MV-4-11 (cell line): ENCODE measurements at regions not wholly inside any gene's neighbourhood (a gene's known extent, or its start where the extent isn't known, plus 50 kb on each side); places are given as distances from the start of the nearest gene placed in this dataset.
A peak's percentile ranks its signal among the peaks of the same experiment; 100 is the strongest.

Experiments used
- DNase-seq: peaks from one replicate; lab custom pipeline; 2025; lab: John Stamatoyannopoulos, UW

DNA sequence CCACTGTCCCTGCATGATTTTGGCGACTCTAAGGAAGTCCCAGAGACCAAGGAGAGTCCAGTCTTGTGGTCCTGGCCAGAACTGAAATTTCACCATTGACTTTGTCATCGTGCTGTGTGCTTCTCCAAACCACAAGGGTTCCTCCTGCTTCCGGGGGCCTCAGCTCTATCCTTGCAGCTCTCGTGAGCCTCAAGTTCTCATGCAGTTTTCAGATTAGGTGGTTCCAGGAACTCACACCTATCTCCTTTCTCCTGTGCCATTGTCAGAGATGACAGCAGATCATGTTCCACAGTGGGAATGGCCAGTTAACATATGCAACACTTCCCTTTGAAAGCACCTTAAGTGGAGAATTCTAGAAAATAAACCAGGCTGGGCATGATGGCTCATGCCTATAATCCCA is 97.9 kb upstream of the CRHR1 start:
- peak; percentile 26 for DNase-seq

DNA sequence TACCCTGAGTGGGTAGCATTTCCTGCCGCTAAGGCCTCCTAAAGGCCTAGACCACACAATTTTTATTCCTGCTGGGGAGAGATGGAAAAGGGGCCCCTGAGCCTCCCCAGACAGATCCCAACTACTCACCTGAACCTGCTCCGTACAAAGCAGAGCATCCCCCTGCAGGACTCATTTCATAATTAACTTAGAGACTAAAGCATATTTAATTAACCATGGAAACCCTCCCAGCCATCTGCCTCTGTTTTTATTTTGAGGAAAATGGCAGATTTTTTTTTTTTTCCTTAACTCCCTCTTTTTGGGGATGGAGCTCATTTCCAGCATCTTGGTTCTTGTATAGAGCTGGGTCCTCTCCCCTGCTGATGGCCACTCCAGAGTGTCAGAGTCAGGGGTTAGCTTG is 96.5 kb upstream of the CRHR1 start:
- no peak for DNase-seq

DNA sequence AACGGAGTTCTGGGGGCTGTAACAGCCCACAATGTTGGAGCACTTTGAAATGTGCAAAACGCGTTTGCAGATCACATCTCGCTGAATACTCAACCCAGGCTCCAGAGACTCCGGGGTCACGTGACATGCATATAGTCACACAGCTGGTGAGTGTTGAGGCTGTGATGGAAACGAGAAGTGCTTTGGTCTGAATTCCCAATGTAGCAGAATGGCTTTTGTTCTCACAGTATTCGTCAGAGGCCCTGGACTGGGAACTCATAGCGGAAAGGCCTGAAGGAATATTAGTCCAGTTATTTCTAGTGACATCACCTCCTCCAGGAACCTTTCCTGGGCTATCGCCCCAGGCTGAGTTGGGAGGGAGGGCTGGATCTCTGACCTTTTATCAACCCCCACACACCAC is 95.8 kb upstream of the CRHR1 start:
- no peak for DNase-seq

DNA sequence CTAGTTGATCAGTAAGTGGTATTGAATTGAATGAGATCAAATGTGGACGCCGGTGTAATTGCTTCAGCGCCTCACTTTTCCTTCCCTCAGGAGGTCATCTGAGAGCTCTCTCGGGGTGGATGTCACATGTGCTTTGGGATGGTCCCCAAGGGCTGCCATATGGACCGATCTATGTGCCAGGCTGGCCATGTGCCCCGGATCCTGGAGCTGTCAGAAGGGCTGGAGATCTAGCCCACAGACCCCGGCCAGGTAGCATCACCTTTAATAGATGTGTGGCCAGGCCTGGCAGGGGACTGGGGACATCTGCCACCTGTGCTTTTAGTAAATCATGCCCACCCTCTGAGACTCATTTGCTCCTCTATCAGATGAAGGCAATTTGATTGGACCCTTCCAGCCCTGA is 95.3 kb upstream of the CRHR1 start:
- DNase-seq: no peak

DNA sequence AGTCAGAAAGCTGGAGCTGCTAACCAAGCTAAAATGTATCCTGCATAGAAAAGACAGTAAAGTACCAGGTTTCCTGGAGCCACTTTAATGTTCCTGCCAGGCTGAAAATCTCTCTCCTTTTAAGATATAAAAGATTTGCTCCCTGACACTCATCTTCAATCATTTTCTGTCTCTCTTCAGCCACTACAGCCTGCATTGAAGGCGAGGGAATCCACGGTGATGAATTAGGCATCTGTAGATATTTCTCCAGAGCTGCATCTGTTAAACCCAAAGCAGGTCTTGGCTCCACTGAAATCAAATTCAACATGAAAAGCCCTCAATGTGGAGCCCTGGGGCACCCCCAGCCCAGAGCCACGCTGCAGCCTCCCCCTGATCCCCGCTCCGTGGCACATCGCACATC is 94.7 kb upstream of the CRHR1 start:
- DNase-seq: no peak

DNA sequence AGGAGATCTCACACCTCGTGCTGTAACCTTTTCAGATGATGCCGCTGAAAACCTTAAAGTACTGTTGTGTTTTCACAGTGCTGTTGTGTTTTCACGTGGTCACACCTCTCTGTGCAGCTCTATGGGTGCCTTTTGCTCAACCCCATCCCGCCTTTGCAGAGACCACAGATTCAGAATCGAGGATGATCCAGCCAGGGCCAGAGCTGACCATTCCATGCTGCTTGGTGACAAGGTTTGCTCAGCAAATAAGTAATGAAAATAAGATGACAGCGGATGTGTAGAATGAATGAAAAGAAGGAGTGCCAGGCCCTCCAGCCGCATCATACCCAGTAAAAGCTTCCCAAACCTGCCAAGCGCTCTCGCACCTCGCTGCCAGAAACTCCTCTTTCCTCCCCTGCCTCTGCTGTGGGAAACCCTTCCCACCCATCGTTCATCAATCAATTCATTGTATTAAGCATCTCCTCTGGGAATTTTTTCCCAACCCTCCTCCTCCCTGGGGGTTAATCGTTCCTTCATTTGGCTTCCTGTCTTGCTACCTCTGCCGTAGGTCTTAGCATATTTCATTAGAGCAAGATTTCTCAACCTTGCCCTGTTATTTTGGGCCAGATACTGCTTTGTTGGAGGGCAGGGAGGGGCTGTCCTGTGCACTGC is 93.4 kb upstream of the CRHR1 start:
- no peak for DNase-seq

DNA sequence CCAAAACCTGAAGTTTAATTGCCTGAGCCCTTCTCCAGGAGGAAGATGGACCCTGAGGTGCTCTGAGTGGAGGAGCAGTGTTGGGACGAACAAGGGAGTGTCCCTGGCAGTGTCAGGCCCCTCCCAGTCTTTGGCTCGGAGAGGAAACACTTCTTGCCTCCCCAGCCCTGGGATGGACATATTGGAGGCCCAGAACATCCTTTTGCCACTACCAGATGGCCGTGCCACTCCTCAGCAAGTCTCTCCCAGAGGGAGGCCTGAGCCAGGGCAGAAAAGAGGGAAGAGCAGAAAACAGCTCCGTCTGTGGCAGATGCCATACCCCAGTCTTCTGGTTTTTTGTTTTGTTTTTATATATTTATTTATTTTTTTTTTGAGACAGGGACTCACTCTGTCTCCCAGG is 91.5 kb upstream of the CRHR1 start:
- no peak for DNase-seq

DNA sequence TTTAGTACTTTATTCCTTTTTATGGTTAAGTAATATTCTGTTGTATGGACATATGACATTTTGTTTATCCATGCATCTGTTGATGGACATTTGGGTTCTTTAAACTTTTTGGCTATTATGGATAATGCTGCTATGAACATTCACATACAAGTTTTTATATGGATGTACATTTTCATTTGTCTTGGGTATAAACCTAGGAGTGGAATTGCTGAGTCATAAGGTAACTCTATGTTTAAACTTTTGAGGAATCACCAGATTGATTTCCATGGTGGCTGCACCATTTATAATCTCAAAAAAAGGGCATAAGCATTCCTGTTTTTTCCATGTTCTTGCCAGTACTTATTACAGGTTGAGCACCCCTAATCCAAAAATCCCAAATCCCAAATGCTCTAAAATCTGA is 90.3 kb upstream of the CRHR1 start:
- DNase-seq: no peak

DNA sequence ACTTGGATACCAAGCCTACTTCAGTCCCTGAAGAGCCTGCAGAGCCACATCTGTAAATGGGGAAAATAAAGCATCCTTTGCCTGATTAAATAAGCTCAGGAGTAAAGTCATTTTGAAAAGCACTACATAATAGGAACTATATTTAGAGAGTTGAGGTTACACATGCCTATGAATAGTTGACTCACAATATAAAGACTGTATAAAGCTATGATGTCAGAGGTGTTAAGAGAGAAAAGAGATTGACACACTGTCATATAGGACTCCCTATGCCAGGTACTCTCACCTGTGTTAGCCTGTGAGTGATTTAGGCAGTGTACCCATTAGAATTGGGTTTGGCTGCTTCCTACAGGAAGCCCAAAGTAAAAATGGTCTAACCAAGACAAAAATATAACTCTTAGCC is 87.7 kb upstream of the CRHR1 start:
- DNase-seq: no peak

DNA sequence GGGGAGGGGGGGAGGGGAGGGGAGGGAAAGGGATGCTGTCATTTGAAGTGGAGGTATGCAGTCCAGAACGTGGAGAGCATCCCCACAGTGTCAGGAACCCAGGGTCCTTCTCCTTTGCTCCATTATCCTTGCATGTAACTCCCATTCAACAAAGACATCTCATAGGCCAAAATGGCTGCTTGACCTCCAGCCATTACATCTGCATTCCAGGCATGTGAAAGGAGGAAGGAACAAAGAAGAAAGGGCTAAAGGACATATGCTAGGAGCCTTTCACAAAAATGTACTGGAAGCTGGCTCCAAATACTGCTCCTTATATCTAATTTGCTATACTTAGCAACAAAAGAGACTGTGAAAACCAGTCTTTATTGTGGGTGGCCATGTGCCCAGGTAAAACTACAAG is 87.0 kb upstream of the CRHR1 start:
- no peak for DNase-seq

DNA sequence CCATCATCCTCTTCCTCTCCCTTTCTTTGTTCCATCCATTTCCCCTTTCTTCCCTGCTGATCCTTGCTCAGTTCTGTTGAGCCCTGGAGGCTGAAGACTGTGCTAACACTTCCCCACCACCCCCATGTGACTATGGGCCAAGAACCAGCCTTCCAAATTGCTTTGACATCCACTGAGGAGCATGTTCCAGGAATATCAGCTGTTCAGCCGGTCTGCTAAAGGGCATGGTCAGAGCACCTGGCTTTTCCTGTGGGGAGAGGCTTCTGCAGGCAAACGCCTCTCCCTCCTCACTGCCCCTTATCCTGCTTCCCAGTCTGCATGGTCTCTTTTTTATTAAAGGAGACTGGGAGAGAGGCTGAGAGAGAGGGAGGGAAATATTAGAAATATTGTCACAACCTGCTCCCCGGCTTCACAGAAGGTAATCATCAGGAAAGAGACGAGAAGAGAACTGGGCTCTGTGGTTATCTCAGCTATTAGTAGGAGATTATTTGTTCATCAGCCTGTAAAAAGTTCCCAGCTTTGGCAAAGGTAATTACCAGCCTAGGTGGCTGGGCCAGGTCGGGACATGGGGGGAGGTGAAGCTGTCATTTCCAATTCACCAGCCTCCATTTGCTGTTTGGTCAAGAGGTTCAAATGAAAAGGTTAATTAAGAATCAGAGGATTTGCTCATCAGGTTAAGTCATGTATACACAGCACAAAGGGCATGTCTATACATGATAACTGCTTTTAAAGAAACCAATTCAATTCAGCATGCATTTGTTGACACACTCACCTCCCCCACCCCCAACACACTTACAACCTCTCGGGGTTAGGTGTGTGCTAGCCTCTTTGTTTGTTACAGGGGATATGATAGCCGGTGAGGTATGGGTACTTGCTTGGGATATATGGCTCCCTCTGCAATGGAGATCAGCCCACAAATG is 83.7 kb upstream of the CRHR1 start:
- no peak for DNase-seq

DNA sequence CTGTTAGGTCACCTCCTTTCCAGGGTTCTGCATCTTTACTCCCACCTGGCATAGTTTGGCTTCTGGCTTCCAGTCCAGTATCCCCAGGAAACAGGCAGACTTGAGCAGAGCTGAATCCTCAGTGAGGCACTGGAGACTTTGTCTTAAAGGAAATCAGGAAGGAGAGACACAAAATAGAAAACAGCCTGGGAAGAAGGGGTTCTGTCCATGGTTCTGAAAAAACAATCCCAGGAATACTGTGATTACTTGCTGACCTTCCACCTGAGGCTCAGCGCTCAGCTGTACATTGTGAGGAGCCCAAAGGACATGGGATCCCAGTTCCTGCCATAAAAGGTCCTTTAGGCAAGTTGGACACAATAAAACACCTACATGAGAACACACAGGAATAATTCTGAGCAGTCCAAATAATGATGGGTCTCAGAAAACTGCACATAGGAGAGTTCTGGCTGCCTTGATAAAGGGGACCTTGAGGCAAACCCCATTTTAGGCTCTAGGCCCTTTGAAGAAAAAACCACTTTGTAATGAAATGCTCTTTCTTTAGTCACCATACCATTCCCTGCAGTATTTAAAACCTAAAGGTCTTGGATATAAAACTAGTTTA is 81.4 kb upstream of the CRHR1 start:
- no peak for DNase-seq

DNA sequence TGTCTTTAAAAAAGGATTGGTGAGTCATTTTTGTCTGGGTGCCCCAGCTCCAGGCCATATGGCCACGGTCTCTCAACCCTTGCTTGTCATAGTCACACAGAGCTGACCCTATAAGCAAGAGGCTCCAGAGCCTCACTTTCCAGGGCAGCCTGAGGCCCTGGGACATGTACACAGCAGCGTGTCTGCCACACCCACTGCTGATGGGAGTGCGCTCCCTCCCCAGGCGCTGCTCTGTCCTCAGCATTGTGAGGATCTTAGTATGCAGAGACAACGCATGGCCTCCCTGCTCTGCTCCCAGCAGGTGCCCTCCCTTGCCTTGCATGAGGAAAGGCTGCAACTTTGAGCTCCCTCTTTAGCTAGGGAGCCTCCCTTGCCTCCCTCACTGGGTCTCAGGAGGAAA is 80.8 kb upstream of the CRHR1 start:
- DNase-seq: no peak

DNA sequence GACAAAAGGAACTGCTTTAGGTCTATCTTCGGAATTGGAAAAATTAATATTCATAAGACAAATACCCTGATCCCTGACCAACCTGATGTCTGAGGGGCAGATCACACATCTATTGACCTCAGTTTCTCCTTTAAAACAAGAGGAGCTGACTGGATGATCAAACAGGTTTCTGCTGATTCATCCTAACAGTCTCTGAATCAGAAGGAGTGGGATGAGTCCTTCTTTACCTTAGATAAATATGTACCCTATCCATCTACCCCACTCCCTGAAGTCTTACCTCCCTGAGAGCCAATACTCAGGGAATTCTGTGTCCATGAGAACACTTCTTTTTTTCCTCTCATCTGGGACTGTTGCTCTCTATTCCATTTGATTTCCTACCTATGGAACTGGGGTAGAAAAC is 80.3 kb upstream of the CRHR1 start:
- DNase-seq: no peak

DNA sequence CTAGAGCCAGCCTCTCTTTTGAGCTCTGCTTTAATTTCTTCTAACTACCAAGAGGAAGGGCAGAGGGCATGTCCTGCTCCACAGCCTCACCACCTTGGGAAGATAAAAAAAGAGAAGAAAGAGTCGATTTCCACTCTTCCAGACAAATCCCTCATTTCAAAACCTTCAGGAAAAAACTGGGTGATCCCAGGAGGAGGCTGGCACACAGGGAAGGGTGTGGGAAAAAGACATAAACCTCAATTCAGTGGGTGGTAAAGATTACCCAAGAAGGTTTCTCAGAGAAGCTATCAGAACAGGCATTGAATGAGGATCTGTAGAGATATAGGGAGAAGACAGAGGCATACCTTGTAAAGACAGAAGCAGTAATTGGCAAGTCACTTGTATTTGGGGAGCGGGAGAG is 79.9 kb upstream of the CRHR1 start:
- no peak for DNase-seq

DNA sequence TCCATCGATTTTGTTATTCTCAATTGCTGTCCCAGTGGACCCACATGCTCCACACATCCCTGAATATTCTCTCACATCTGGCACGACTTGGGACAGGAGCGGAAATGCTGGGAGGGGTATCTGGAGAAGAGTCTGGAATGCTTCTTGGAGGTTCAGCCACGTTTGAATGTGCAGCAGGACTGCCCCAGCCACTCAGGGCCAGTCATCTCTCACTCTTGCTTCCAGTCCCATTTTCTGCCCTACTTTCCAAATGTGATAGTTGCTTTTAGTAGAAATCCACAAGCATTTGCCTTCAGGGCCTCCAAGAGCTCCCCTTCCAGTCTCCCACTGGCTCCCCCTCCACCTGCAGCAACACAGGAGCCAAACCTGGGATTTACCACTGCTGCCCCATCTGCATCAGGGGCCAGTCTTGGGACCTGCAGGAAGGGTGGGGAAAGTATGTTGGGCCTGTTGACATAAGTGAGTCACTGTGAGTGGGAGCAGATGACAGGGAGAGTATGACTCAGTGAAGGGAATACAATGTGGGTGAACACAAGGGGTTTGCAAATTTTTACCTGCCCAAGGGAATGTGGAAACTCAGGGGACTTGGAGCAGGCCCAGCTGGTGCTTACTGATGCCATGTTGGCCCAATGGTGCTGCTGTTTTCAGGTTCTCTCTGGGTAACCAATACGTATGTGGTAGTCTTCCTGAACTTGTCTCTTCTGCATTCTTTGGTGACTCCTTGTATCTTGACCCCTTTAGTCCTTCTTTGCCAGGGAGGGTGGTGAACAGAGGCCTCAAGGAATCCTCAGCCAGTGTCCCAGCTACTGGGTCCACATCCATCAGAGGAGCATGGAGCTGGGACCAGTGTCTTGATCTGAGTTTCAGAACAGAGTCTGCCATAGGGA is 78.8 kb upstream of the CRHR1 start:
- no peak for DNase-seq

DNA sequence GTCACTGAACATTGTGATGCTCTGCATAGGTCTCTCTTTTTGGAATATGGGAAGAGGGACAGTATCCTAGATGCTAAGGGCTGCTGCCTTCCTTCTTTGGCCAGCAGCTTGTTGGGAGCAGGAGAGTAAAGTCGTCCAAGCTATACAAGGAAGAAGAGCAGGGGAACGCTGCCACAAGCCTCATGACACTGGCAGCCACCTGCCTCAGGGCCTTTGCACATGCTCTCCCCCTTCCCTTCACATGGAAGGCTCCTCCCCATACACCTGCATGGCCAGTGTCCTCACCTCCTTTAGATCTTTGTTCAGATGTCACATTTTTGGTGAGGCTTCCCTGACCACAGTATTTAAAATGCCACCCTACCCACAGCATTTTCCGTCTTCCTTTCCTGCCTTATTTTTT is 78.1 kb upstream of the CRHR1 start:
- no peak for DNase-seq

DNA sequence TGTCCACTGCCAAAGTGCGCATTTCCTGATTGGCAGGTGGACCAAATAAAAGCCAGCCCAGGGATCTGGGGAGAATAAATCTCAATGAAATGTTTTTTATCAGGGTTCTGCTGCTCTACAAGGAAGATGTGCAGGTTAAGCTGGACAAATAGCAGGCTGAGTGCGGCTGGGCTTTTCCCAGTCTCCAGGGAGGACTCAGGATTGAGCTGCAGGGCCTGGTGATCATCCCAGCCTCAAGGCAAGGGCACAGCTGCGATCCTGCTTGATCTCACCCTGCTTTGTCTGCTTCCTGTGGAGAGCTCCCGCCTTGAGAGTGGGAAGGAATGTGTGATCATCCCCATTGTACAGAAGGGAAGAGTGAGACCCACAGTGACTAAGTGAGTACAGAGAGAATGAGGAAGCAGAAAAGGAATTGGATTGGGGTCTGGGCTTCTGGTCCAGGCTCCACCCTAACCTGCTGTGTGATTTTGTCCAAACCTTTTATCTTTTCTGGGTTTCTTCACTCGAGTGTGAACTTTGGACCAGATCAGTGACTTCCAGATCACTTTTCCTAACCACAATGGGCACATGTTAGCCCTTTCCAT is 75.3 kb upstream of the CRHR1 start:
- no peak for DNase-seq

DNA sequence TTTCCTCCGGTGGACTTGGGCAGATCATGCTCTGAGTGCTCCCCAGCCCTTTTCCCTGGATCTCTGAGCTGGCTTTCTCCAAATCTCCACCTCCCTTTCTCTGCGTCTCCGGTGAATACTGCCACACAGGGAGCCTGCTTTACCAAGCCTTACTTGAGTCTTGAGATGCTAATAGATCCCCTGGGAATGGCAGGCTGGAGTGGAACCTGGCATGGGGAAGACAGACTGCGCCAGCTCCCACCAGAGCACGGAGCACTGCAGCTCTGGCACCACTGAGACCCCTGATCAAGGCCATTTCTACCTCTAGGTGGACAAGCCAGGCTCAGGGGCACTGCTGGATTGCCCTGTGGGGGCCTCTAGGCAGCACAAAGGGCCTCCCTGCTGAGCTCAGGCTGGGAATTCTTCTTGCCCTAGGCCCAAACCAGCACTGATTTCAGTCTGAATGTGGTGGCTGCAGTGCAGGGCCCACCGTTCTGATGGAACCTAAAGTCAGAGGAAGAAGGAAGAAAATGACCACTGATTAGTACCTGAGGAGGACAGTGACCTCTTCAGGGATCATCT is 74.3 kb upstream of the CRHR1 start:
- DNase-seq: no peak

DNA sequence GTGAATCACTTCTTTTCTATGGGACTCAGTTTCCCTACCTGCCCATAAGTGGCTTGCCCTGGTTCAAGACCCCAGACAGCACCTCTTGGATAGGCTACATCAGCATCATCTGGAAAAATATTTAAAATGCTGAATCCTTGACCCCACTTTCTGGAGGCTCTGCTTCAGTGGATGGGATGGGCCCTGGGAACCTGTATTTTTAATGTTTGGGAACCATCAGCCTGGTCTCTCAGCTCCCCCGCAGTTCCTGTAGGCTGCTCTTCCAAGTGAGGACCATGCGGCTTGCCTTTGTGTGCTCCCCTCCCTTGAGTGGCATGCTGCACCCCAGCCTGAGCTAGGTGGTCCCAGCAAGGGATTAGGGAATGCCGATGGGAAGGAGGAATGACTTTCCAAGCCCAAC is 68.3 kb upstream of the CRHR1 start:
- no peak for DNase-seq

DNA sequence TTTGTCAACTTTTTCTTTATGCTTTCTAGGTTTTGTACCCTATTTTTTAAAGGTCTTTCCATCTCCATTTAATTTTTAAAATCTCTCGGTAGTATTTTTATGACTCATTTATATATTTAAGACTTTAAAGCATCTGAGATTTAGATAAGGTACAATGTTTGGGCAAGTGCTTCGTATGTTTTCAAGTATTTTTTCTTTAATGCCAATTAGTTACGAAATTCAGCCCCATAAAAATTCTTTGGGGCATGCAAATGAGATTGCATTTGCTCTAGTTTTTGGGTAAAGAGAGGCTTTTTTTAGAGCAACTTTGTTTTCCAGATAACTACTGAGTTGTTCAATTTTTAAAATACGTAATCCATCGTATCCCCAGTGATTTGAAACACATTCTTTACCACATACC is 65.3 kb upstream of the CRHR1 start:
- no peak for DNase-seq
